ENCODE measurements at regions not wholly inside any gene's neighbourhood (a gene's known extent, or its start where the extent isn't known, plus 50 kb on each side); places are given as distances from the start of the nearest gene placed in this dataset.

DNA sequence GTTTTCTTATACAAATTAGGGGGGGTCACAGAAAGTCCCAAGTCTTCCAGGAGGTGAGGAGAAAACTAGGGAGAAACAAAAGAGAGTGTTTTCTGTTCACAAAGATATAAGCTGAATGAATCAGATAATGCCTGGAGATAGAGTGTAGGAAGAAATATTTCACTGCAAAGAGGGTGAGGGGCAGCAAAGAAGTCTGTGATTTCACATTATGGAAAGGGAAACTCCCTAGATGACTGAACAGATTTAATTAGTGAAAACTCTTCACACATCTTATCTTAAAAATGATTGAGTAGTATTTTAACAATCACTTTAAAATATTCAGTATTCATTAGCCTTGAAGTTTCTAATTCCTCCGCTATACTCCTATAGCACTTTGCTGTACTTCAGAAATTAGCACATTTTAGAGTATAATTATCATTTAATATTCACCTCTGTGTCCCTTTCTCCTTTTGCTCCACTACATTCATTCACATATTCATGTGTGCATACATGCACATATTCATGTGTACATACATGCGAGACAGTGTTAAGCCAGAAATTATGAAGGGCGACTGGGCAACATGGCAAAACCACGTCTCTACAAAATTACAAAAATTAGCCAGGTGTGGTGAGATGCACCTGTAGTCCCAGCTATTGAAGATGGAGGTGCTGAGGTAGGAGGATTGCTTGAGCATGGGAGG lies 332.2 kb downstream of the HTR1A start:
- no peak overlapping the region for H2BK5ac ChIP-seq (ENCODE audit: low read depth, low read length, poor library complexity, severe bottlenecking)

More for the DNA sequence above, 332.2 kb downstream of the HTR1A start:
- ATAC-seq (ENCODE audit: low read depth) (no peak), DNase-seq (no peak)
- Histone ChIP-seq H3K27me3 (ENCODE audit: control insufficient read depth, insufficient read depth, low read length) (no peaks in the 10 kb centered on the region), H3K56ac (ENCODE audit: extremely low read depth, insufficient read depth, low read length) (no peak overlapping the region), H3K4me3 (ENCODE audit: insufficient read depth, low read depth, low read length) (no peak overlapping the region), H2AFZ (replicated peaks; ENCODE audit: low read length, poor library complexity) (no peak overlapping the region), H3K9ac (ENCODE audit: low read depth, low read length) (no peak overlapping the region), H3K9me3 (ENCODE audit: control insufficient read depth, insufficient read depth, low read length) (peaks cover 9% of the 10 kb centered on the region), H3K14ac (replicated peaks; ENCODE audit: low read depth, low read length) (no peak overlapping the region), H2BK20ac (ENCODE audit: low read depth, low read length) (no peak overlapping the region), H3K9me1 (ENCODE audit: insufficient read depth, low read length) (no peaks in the 10 kb centered on the region), H4K5ac (ENCODE audit: low read depth, low read length) (no peak overlapping the region), H3K4me2 (ENCODE audit: low read depth, low read length) (no peak overlapping the region), H2AK5ac (ENCODE audit: low read depth, low read length) (no peak overlapping the region), H3K18ac (ENCODE audit: low read depth, low read length) (no peak overlapping the region), H2BK15ac (ENCODE audit: low read depth, low read length) (no peak overlapping the region), H3K36me3 (ENCODE audit: control insufficient read depth, insufficient read depth, low read length) (no peaks in the 10 kb centered on the region), H2BK120ac (ENCODE audit: low read depth, low read length) (no peak overlapping the region), H3K23ac (ENCODE audit: low read depth, low read length) (no peak overlapping the region), H4K91ac (ENCODE audit: insufficient read depth, low read depth, low read length) (no peak overlapping the region), H3K27ac (ENCODE audit: insufficient read depth, low read length) (no peak overlapping the region), H4K20me1 (ENCODE audit: insufficient read depth, low read length) (no peaks in the 10 kb centered on the region), H3K4ac (ENCODE audit: low read depth, low read length) (no peak overlapping the region), H4K8ac (ENCODE audit: low read depth in 2 of 2, low read length in 2 of 2) (no peak overlapping the region), H3K79me1 (ENCODE audit: low read depth in 1 of 2, low read length in 2 of 2) (no peaks in the 10 kb centered on the region), H2AK9ac (replicated peaks; ENCODE audit: low read depth, low read length, poor library complexity) (no peak overlapping the region), H3K4me1 (ENCODE audit: control insufficient read depth, insufficient read depth, low read length) (no peaks in the 10 kb centered on the region)
- intact Hi-C loops (cut with micrococcal nuclease) (no loop called here), dilution Hi-C loops (cut with HindIII; ENCODE audit: low sequenced_read_pairs, unreplicated experiment) (no loop called here), in situ Hi-C loops (cut with MboI; ENCODE audit: low sequenced_read_pairs) (no loop called here)
- POLR2A ChIA-PET (ENCODE audit: unreplicated experiment) = no interaction called here
- no TSS peak for BruUV-seq (replicated peaks)
- CTCF ChIA-PET = no interaction called here
- WGBS, 2 experiments (ENCODE audit: extremely low coverage in 2 of 2, insufficient read length in 1 of 2) = no CpG with 5 or more reads among the region's 4 CpGs
- TF ChIP-seq SMC3 (IDR thresholded peaks at IDR 0.05; ENCODE audit: low read depth, low read length) (no peak), CHD1 (IDR thresholded peaks at IDR 0.05; ENCODE audit: low read depth, low read length) (no peak), NFE2L2 (IDR thresholded peaks at IDR 0.05; ENCODE audit: low read depth, low read length) (no peak), BHLHE40 (IDR thresholded peaks at IDR 0.05; ENCODE audit: low read depth, low read length) (no peak), CEBPB (IDR thresholded peaks at IDR 0.05; ENCODE audit: low read depth, low read length) (no peak)
- TF ChIP-seq, protein P1, sequence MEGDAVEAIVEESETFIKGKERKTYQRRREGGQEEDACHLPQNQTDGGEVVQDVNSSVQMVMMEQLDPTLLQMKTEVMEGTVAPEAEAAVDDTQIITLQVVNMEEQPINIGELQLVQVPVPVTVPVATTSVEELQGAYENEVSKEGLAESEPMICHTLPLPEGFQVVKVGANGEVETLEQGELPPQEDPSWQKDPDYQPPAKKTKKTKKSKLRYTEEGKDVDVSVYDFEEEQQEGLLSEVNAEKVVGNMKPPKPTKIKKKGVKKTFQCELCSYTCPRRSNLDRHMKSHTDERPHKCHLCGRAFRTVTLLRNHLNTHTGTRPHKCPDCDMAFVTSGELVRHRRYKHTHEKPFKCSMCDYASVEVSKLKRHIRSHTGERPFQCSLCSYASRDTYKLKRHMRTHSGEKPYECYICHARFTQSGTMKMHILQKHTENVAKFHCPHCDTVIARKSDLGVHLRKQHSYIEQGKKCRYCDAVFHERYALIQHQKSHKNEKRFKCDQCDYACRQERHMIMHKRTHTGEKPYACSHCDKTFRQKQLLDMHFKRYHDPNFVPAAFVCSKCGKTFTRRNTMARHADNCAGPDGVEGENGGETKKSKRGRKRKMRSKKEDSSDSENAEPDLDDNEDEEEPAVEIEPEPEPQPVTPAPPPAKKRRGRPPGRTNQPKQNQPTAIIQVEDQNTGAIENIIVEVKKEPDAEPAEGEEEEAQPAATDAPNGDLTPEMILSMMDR (conservative IDR thresholded peaks at IDR 0.05; ENCODE audit: low read depth, low read length) = no peak
- TF ChIP-seq, protein P2, sequence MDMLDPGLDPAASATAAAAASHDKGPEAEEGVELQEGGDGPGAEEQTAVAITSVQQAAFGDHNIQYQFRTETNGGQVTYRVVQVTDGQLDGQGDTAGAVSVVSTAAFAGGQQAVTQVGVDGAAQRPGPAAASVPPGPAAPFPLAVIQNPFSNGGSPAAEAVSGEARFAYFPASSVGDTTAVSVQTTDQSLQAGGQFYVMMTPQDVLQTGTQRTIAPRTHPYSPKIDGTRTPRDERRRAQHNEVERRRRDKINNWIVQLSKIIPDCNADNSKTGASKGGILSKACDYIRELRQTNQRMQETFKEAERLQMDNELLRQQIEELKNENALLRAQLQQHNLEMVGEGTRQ (IDR thresholded peaks at IDR 0.05; ENCODE audit: low read depth, low read length) = no peak
- TF ChIP-seq, protein P3, sequence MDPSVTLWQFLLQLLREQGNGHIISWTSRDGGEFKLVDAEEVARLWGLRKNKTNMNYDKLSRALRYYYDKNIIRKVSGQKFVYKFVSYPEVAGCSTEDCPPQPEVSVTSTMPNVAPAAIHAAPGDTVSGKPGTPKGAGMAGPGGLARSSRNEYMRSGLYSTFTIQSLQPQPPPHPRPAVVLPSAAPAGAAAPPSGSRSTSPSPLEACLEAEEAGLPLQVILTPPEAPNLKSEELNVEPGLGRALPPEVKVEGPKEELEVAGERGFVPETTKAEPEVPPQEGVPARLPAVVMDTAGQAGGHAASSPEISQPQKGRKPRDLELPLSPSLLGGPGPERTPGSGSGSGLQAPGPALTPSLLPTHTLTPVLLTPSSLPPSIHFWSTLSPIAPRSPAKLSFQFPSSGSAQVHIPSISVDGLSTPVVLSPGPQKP (IDR thresholded peaks at IDR 0.05; ENCODE audit: borderline replicate concordance, low read depth, low read length) = no peak

All from IMR-90 (cell line).